ENCODE measurements at regions not wholly inside any gene's neighbourhood (a gene's known extent, or its start where the extent isn't known, plus 50 kb on each side); places are given as distances from the start of the nearest gene placed in this dataset.
"Not testable (repeated sequence)": the region's sequence is repeated elsewhere in the genome, so short reads cannot be mapped to it uniquely, and the experiment has no call there.

- DNase-seq (ENCODE audit: low spot score): no peak
- Mint-ChIP-seq H3K4me3 (no peak overlapping the region), H3K9me3 (no peaks in the 10 kb centered on the region), H3K27me3 (ENCODE audit: insufficient read depth) (peaks cover 1% of the 10 kb centered on the region), H3K36me3 (ENCODE audit: low read depth) (no peaks in the 10 kb centered on the region), H3K4me1 (ENCODE audit: low read depth) (no peaks in the 10 kb centered on the region), H3K27ac (peak overlapping the region; percentile 1)
- intact Hi-C loops (cut with micrococcal nuclease): no loop called here
Observed at GRCh38 chr4:154164931-154165839, 326.4 kb downstream of the DCHS2 start.

DNA sequence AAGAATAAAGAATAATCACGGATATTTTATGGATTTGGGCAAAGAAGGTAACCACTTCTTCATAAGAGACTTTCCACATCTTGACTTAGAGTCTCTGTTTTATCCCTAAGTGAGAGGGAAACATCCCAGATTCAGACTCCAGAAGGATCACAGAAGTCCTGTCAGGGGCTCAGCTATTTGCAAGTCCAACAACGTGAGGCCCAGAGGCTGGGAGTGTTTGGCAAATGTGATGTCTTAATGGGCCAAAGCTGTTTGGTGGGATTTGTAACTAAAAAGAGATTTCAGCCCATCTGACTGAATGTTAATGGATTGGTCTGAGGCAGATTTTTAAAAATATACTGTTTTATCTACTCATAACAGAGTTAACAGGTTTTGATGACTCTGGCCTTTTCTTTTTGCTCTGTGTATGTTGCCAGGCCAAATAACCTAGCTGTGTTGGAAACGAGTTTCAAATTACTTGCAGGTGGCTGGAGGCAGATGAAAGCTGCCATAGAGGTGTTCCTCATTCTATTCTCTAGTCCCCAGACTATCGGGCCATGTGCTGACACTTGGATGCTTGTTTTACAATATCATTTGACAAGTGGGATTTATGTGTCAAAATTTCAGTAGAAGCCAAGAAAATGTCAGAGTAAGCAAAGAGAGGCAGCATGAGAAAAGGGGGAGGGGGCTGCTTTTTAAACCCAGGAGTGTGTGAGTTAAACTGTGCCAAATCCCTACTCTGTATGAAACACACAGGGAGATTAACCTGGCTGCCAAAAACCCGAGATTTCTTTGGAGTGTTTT lies 330.9 kb downstream of the DCHS2 start:
- peaks cover 3% of the 10 kb centered on the region for H3K27me3 Mint-ChIP-seq (ENCODE audit: insufficient read depth)
- no peak overlapping the region for H3K4me3 Mint-ChIP-seq

GRCh38 chr4:154158361-154159155 lies 333.0 kb downstream of the DCHS2 start:
- Mint-ChIP-seq H3K27me3 (ENCODE audit: insufficient read depth) (peaks cover 3% of the 10 kb centered on the region), H3K36me3 (ENCODE audit: low read depth) (no peaks in the 10 kb centered on the region), H3K4me1 (ENCODE audit: low read depth) (no peaks in the 10 kb centered on the region), H3K4me3 (no peak overlapping the region), H3K27ac (no peak overlapping the region), H3K9me3 (no peaks in the 10 kb centered on the region)
- no peak for DNase-seq (ENCODE audit: low spot score)
- intact Hi-C loops (cut with micrococcal nuclease): no loop called here

More for the DNA sequence above, 330.9 kb downstream of the DCHS2 start:
- H3K4me1 Mint-ChIP-seq (ENCODE audit: low read depth): no peaks in the 10 kb centered on the region
- DNase-seq (ENCODE audit: low spot score): no peak
- no peaks in the 10 kb centered on the region for H3K9me3 Mint-ChIP-seq
- no peaks in the 10 kb centered on the region for H3K36me3 Mint-ChIP-seq (ENCODE audit: low read depth)
- intact Hi-C loops (cut with micrococcal nuclease): no loop called here
- H3K27ac Mint-ChIP-seq: no peak overlapping the region

DNA sequence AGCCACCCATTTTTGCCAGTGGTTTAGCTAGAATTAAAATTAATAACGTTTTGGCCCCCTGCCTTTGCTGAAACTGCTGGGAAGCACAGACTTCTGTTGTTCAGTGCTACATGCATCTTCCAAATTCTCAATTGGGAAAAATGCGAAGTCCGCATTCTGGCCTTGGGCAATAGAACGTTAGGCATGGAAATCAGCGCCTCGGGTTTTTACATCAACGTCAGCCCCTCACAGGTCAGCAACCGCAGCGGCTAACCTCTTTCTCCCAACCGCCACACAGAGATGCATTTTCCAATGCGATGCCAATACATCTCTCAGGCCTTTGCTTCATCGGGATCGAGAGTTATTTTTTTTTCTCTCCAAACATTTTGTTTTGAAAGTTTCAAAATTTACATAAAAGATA lies 339.1 kb downstream of the DCHS2 start:
- no peaks in the 10 kb centered on the region for H3K36me3 Mint-ChIP-seq (ENCODE audit: low read depth)
- H3K4me3 Mint-ChIP-seq: no peak overlapping the region
- no peaks in the 10 kb centered on the region for H3K9me3 Mint-ChIP-seq
- no peaks in the 10 kb centered on the region for H3K27me3 Mint-ChIP-seq (ENCODE audit: insufficient read depth)
- no peaks in the 10 kb centered on the region for H3K4me1 Mint-ChIP-seq (ENCODE audit: low read depth)
- intact Hi-C loops (cut with micrococcal nuclease): no loop called here
- no peak overlapping the region for H3K27ac Mint-ChIP-seq
- DNase-seq (ENCODE audit: low spot score): no peak

DNA sequence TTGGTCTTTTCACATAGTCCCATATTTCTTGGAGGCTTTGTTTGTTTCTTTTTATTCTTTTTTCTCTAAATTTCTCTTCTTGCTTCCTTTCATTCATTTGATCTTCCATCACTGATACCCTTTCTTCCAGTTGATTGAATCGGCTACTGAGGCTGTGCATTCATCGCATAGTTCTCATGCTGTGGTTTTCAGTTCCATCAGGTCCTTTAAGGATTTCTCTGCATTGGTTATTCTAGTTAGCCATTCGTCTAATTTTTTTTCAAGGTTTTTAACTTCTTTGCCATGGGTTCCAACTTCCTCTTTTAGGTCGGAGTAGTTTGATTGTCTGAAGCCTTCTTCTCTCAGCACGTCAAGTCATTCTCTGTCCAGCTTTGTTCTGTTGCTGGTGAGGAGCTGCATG lies 342.4 kb downstream of the DCHS2 start:
- intact Hi-C loops (cut with micrococcal nuclease); H3K36me3 Mint-ChIP-seq (ENCODE audit: low read depth); H3K9me3 Mint-ChIP-seq; H3K4me1 Mint-ChIP-seq (ENCODE audit: low read depth); H3K4me3 Mint-ChIP-seq; H3K27ac Mint-ChIP-seq; DNase-seq (ENCODE audit: low spot score); H3K27me3 Mint-ChIP-seq (ENCODE audit: insufficient read depth): not testable (repeated sequence)

GRCh38 chr4:154143720-154144119 lies 347.9 kb downstream of the DCHS2 start:
- intact Hi-C loops (cut with micrococcal nuclease): no loop called here
- no peaks in the 10 kb centered on the region for H3K36me3 Mint-ChIP-seq (ENCODE audit: low read depth)
- H3K27ac Mint-ChIP-seq: no peak overlapping the region
- H3K4me3 Mint-ChIP-seq: no peak overlapping the region
- no peaks in the 10 kb centered on the region for H3K9me3 Mint-ChIP-seq
- no peaks in the 10 kb centered on the region for H3K4me1 Mint-ChIP-seq (ENCODE audit: low read depth)
- no peaks in the 10 kb centered on the region for H3K27me3 Mint-ChIP-seq (ENCODE audit: insufficient read depth)
- no peak for DNase-seq (ENCODE audit: low spot score)

- no peak for DNase-seq (ENCODE audit: low spot score)
- H3K4me1 Mint-ChIP-seq (ENCODE audit: low read depth): no peaks in the 10 kb centered on the region
- intact Hi-C loops (cut with micrococcal nuclease): no loop called here
- no peak overlapping the region for H3K27ac Mint-ChIP-seq
- no peaks in the 10 kb centered on the region for H3K27me3 Mint-ChIP-seq (ENCODE audit: insufficient read depth)
- no peak overlapping the region for H3K4me3 Mint-ChIP-seq
- no peaks in the 10 kb centered on the region for H3K36me3 Mint-ChIP-seq (ENCODE audit: low read depth)
- no peaks in the 10 kb centered on the region for H3K9me3 Mint-ChIP-seq
Observed at GRCh38 chr4:154142664-154143063, 348.9 kb downstream of the DCHS2 start.

DNA sequence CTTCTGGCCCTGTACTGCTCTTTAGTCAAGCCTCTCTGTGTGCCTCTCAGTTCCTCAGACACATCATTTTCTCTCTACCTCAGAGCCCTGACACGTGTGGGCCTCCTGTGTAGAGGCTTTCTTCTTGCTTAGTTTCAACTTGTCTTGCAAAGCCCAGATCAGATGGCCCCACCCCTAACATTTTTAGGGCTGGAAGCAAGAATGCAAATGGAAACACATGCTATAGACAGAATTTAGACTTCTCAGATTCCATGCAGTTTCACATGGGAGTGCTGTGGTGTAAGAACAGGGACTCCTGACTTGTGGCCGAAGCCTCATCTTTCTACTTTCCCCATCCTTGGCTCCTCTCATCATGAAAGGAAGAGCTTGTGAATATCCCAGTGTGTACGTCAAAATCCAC lies 350.7 kb downstream of the DCHS2 start:
- Mint-ChIP-seq H3K27me3 (ENCODE audit: insufficient read depth) (no peaks in the 10 kb centered on the region), H3K27ac (no peak overlapping the region), H3K36me3 (ENCODE audit: low read depth) (no peaks in the 10 kb centered on the region), H3K4me1 (ENCODE audit: low read depth) (no peaks in the 10 kb centered on the region), H3K4me3 (no peak overlapping the region), H3K9me3 (no peaks in the 10 kb centered on the region)
- no peak for DNase-seq (ENCODE audit: low spot score)
- intact Hi-C loops (cut with micrococcal nuclease): no loop called here

DNA sequence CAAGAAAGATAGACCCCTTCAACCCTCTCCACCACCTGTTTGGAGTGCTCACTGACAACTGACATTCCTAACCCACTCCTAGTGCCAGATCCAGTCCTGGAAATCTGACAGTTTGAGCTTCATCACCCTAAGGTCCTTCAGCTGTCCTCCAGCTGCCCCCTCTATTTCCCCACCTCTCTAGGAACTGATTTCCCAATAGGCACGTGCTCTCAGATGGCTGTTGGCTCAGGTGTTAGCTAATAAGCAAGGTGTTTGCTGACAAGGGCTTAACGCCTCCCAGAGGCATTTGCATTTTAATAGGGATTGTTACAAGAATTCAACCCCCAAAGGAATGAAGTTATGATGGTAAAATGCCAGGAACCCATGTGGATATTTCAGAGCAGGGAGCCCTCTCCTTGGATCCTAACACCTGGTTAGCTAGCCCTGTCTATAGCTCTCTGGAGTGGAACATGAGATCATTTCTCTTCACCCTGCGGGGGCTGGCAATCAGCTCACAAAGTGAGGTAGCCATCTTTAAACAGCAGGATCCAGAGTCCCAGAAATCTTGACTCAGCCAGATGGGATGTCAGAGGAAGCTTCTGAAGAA lies 348.5 kb upstream of the SFRP2 start:
- H3K9me3 Mint-ChIP-seq: no peaks in the 10 kb centered on the region
- no peaks in the 10 kb centered on the region for H3K36me3 Mint-ChIP-seq (ENCODE audit: low read depth)
- no peak overlapping the region for H3K27ac Mint-ChIP-seq
- no peaks in the 10 kb centered on the region for H3K4me1 Mint-ChIP-seq (ENCODE audit: low read depth)
- intact Hi-C loops (cut with micrococcal nuclease): no loop called here
- no peak for DNase-seq (ENCODE audit: low spot score)
- no peaks in the 10 kb centered on the region for H3K27me3 Mint-ChIP-seq (ENCODE audit: insufficient read depth)
- H3K4me3 Mint-ChIP-seq: no peak overlapping the region

DNA sequence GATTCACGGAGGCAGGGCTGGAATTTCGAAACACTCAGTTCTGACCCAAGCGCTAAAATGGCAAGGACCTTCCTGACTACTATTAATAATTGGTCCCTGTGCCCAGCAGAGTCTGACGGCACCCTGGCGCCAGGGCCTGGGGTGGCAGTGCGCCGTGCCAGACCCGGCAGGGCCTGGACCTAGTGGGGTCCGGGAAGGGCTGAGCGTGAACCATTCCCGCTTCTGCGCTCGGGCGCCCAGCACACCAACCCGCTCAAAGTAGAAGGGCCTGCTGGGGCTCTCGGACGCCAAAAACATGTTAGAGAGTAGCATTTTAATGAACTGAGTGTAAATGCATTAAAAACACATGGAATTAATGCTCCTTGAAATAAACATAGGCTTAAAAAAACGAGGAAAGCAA lies 346.7 kb upstream of the SFRP2 start:
- Mint-ChIP-seq H3K27ac (no peak overlapping the region), H3K36me3 (ENCODE audit: low read depth) (no peaks in the 10 kb centered on the region), H3K9me3 (no peaks in the 10 kb centered on the region), H3K4me1 (ENCODE audit: low read depth) (no peaks in the 10 kb centered on the region), H3K27me3 (ENCODE audit: insufficient read depth) (no peaks in the 10 kb centered on the region), H3K4me3 (no peak overlapping the region)
- DNase-seq (ENCODE audit: low spot score): no peak
- intact Hi-C loops (cut with micrococcal nuclease): no loop called here

- Mint-ChIP-seq H3K27me3 (ENCODE audit: insufficient read depth) (no peaks in the 10 kb centered on the region), H3K4me1 (ENCODE audit: low read depth) (no peaks in the 10 kb centered on the region), H3K9me3 (no peaks in the 10 kb centered on the region), H3K27ac (no peak overlapping the region), H3K4me3 (no peak overlapping the region), H3K36me3 (ENCODE audit: low read depth) (no peaks in the 10 kb centered on the region)
- DNase-seq (ENCODE audit: low spot score): no peak
- intact Hi-C loops (cut with micrococcal nuclease): no loop called here
Observed at GRCh38 chr4:154132406-154132805, 343.5 kb upstream of the SFRP2 start.

GRCh38 chr4:154126276-154126675 lies 337.4 kb upstream of the SFRP2 start:
- intact Hi-C loops (cut with micrococcal nuclease): no loop called here
- no peaks in the 10 kb centered on the region for H3K9me3 Mint-ChIP-seq
- H3K27me3 Mint-ChIP-seq (ENCODE audit: insufficient read depth): peaks cover 6% of the 10 kb centered on the region
- no peaks in the 10 kb centered on the region for H3K4me1 Mint-ChIP-seq (ENCODE audit: low read depth)
- no peak for DNase-seq (ENCODE audit: low spot score)
- no peak overlapping the region for H3K4me3 Mint-ChIP-seq
- no peak overlapping the region for H3K27ac Mint-ChIP-seq
- no peaks in the 10 kb centered on the region for H3K36me3 Mint-ChIP-seq (ENCODE audit: low read depth)

Measured in activated T-helper 1 cell treated with anti-CD3 and anti-CD28 coated beads, Interleukin-12 subunit alpha, Interleukin-12 subunit beta, Interleukin-2, Interleukin-4 antibody, amounts not matched to agents 30 ng/mL and 10 ng/mL and 1 ng/mL, durations not matched to agents 14 hours and 24 hours and 36 hours (primary cell).